Right forelimb (tissue), 1 donor: ENCODE measurements at regions not wholly inside any gene's neighbourhood (a gene's known extent, or its start where the extent isn't known, plus 50 kb on each side); places are given as distances from the start of the nearest gene placed in this dataset.

ENCODE experiments used
- DNase-seq: peaks from one replicate; pipeline ENCODE4 v3.0.0-alpha.2; 2018

- DNase-seq: no peak
Observed at GRCh38 chr18:78908462-78909260, 71.0 kb upstream of the SALL3 start.

GRCh38 chr18:78911751-78912283 is 67.8 kb upstream of the SALL3 start:
- no peak for DNase-seq

GRCh38 chr18:78912336-78912735 is 67.3 kb upstream of the SALL3 start:
- no peak for DNase-seq

- no peak for DNase-seq
Observed at GRCh38 chr18:78912844-78913243, 66.8 kb upstream of the SALL3 start.

GRCh38 chr18:78913395-78913794 is 66.2 kb upstream of the SALL3 start:
- DNase-seq: no peak

- no peak for DNase-seq
Observed at GRCh38 chr18:78913830-78914231, 65.8 kb upstream of the SALL3 start.

GRCh38 chr18:78914249-78914935 is 65.2 kb upstream of the SALL3 start:
- no peak for DNase-seq

GRCh38 chr18:78915446-78916008 is 64.1 kb upstream of the SALL3 start:
- no peak for DNase-seq

GRCh38 chr18:78918707-78919106 is 60.9 kb upstream of the SALL3 start:
- DNase-seq: no peak

- no peak for DNase-seq
Observed at GRCh38 chr18:78919956-78920355, 59.7 kb upstream of the SALL3 start.

- DNase-seq: no peak
Observed at GRCh38 chr18:78920456-78921138, 59.0 kb upstream of the SALL3 start.

GRCh38 chr18:78922856-78923255 is 56.8 kb upstream of the SALL3 start:
- no peak for DNase-seq

- DNase-seq: no peak
Observed at GRCh38 chr18:78924301-78924700, 55.3 kb upstream of the SALL3 start.

- DNase-seq: no peak
Observed at GRCh38 chr18:78924786-78925540, 54.7 kb upstream of the SALL3 start.

- DNase-seq: no peak
Observed at GRCh38 chr18:78925557-78926242, 53.9 kb upstream of the SALL3 start.

- DNase-seq: no peak
Observed at GRCh38 chr18:78926243-78926615, 53.4 kb upstream of the SALL3 start.

- no peak for DNase-seq
Observed at GRCh38 chr18:78927156-78927555, 52.5 kb upstream of the SALL3 start.

GRCh38 chr18:78927616-78928015 is 52.0 kb upstream of the SALL3 start:
- DNase-seq: no peak

- no peak for DNase-seq
Observed at GRCh38 chr18:78928076-78928475, 51.5 kb upstream of the SALL3 start.

GRCh38 chr18:78929516-78929915 is 50.1 kb upstream of the SALL3 start:
- DNase-seq: no peak
